GM12865 (cell line): ENCODE measurements at regions not wholly inside any gene's neighbourhood (a gene's known extent, or its start where the extent isn't known, plus 50 kb on each side); places are given as distances from the start of the nearest gene placed in this dataset.

Source experiments
- DNase-seq: peaks from one replicate; pipeline ENCODE4 v3.0.0; 2010; ENCODE audit warnings: low read depth
- H3K4me3 ChIP-seq: 2 replicates; pipeline ENCODE4 v1.5.1; 2011; ENCODE audit warnings: mild to moderate bottlenecking, low read depth, low read length, control low read depth
- TF ChIP-seq, protein P1 (sequence below): IDR thresholded peaks from 2 replicates; pipeline ENCODE4 v1.5.1; 2011; ENCODE audit warnings: low read length, control low read depth, low read depth, inconsistent platforms; ENCODE audit not compliant: insufficient read depth; ENCODE audit errors: missing control alignments

DNA sequence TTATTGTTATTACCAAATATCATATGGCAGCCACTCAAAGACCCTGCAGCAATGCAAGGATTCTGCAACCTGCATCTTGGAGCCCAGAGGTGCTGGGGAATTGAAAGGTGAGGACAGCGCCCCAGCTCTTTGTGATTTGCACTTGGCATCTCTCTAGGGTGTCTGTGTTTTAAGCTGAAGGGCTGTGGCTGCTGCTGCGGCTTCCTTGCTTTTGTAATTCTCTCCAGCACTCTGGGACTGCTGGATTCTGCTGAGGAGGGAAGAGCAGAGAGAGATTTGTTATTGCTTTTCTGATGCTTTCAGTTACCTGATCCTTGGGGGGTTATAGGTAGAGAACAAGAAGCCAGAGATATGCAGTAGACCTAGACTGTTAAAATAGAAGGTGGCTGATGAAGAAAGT is 562.4 kb downstream of the EBF1 start:
- TF ChIP-seq, protein P1, sequence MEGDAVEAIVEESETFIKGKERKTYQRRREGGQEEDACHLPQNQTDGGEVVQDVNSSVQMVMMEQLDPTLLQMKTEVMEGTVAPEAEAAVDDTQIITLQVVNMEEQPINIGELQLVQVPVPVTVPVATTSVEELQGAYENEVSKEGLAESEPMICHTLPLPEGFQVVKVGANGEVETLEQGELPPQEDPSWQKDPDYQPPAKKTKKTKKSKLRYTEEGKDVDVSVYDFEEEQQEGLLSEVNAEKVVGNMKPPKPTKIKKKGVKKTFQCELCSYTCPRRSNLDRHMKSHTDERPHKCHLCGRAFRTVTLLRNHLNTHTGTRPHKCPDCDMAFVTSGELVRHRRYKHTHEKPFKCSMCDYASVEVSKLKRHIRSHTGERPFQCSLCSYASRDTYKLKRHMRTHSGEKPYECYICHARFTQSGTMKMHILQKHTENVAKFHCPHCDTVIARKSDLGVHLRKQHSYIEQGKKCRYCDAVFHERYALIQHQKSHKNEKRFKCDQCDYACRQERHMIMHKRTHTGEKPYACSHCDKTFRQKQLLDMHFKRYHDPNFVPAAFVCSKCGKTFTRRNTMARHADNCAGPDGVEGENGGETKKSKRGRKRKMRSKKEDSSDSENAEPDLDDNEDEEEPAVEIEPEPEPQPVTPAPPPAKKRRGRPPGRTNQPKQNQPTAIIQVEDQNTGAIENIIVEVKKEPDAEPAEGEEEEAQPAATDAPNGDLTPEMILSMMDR, result no peak
- no peak overlapping the region for H3K4me3 ChIP-seq
- DNase-seq, result no peak

DNA sequence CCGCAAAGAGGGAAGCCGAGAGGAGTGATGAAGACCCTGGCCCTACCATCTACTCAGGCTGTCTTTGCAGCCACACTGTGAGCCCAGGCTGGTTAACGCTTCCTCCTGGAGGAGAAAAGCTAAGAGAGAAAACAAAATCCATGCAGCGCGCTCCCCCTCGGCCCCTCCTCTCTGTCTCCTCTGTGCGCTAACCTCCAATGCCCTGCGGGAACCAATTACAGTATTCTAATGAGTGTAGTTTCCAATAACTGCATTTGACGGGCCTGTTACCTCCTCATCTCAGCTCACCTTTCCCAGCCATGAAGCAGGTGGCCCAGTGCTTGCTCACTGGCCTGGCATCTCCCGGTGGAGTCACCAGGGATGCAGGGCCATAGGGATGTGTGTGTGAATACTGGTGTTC is 565.5 kb downstream of the EBF1 start:
- TF ChIP-seq, protein P1, result no peak
- H3K4me3 ChIP-seq, result no peak overlapping the region
- no peak for DNase-seq

DNA sequence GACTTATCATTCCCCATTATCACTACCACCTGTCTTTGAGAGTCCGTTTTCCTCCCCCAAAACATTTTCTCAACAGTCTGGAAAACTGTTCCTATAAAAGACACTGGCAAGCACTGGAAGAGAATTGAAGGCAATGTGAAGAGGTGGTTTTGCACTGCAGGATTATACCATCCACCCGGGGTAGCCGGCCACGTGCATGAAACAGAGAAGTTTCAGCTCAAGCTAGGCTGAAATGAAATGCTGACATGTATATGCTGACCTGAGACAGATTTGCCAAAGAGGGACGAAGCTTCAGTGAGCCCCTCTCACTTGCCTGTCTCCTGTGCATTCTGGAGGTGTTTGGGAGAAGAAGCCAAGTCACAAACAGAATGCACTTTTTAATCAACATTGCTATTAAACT is 567.0 kb downstream of the EBF1 start:
- TF ChIP-seq, protein P1, result no peak

DNA sequence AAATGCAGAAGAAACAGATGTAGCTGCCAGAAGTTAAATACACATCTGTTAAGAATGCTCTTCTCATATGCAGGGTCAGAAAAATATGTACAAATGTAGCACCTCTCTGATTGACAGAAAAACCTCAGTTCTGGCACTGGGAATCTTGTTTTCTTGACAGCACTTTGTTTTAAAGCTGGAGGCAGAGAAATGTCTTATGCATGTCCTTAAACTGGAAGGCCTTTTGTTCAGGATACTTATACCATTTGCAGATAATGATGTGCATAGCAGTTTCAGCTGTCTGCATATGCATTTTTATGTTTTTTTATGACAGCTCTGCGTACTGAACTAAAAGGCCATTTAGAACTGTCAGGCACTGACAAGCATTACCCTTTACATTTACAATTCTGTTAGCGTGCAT is 567.9 kb downstream of the EBF1 start:
- TF ChIP-seq, protein P1, result no peak
- DNase-seq, result no peak
- no peak overlapping the region for H3K4me3 ChIP-seq

More for the DNA sequence above, 567.0 kb downstream of the EBF1 start:
- no peak overlapping the region for H3K4me3 ChIP-seq
- DNase-seq, result no peak

DNA sequence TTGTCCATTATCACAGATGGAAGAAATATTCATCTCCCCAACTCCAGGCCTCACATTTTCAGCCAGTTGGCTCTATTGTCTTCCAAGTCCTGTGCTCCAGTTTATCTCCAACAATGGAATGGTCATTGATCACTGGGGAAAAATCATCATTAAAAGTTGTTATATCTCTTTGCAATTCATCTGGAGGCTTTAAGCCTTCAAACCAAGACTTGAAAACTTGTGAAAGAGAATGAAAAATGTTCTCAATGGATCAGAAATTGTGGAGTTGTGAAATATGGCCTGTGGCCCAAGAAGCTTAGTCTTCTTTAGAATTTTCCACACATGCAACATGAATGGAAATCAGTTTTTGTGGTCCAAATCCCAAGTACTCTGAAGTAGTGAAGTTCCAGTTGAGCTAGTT is 569.6 kb downstream of the EBF1 start:
- DNase-seq, result no peak
- no peak overlapping the region for H3K4me3 ChIP-seq
- TF ChIP-seq, protein P1, result no peak

DNA sequence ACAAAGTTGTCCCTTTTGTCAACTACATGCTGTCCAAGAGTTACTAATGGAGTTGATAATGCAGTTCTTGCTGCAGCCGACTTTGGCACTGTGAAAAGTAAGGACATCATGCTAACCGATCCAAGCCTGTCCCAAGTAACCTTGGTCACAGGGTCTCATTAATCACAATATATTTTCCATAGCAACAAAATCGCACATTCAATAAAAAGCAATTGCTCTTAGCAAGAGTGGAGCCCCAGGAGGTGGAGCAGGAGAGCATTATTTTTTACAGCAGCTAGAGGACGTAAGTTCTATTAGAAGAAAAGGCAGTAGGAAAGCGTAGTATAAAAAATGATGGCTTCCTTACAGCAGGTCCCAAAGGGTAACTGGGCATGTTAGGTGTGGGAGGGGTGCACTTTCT is 570.3 kb downstream of the EBF1 start:
- DNase-seq, result no peak
- TF ChIP-seq, protein P1, result no peak
- no peak overlapping the region for H3K4me3 ChIP-seq

DNA sequence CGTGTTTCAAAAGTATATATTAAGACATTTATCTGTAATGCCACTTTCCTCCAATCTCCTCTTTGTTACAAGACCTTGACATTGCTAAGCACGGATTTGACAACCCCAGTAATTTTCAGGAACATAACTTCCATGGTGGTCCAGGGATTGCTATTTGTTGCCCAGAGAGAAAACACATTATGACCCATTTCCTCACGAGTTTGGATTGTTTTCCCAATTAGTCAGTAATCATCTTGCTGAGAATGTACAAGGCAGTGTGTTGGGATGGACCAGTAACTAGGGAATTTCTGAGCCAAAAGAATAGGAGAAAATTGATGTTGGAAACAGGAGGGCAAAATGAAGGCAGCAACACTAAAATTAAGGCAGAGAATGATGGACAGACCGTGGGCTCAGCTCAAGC is 574.1 kb downstream of the EBF1 start:
- TF ChIP-seq, protein P1, result no peak
- no peak for DNase-seq
- no peak overlapping the region for H3K4me3 ChIP-seq
